NT2/D1 (cell line): ENCODE measurements at regions not wholly inside any gene's neighbourhood (a gene's known extent, or its start where the extent isn't known, plus 50 kb on each side); places are given as distances from the start of the nearest gene placed in this dataset.

Experiments
- DNase-seq: peaks from one replicate; pipeline ENCODE4 v3.0.0-alpha.2; 2011; ENCODE audit warnings: low read depth, low spot score
- H3K27me3 ChIP-seq: 2 replicates; pipeline ENCODE4 v1.6.0; 2011; ENCODE audit warnings: mild to moderate bottlenecking; ENCODE audit not compliant: insufficient read length, insufficient read depth
- H3K36me3 ChIP-seq: 2 replicates; pipeline ENCODE4 v1.6.1; 2011; ENCODE audit warnings: mild to moderate bottlenecking, low read length, mixed read lengths; ENCODE audit not compliant: insufficient read depth, insufficient read length
- H3K4me1 ChIP-seq: 2 replicates; pipeline ENCODE4 v1.5.1; 2011; ENCODE audit not compliant: insufficient read depth, insufficient read length
- H3K4me3 ChIP-seq: 2 replicates; pipeline ENCODE4 v1.5.1; 2011; ENCODE audit warnings: low read depth; ENCODE audit not compliant: insufficient read length
- H3K9ac ChIP-seq: 2 replicates; pipeline ENCODE4 v1.6.0; 2011; ENCODE audit warnings: low read depth; ENCODE audit not compliant: insufficient read length
- H3K9me3 ChIP-seq: 2 replicates; pipeline ENCODE4 v1.5.1; 2011; ENCODE audit warnings: mild to moderate bottlenecking, low read length; ENCODE audit not compliant: insufficient read depth
- SUZ12 ChIP-seq: IDR thresholded peaks from 2 replicates; pipeline ENCODE4 v1.6.1; 2011; ENCODE audit not compliant: insufficient read length, insufficient read depth; ENCODE audit errors: extremely low read depth
- YY1 ChIP-seq: IDR thresholded peaks from 2 replicates; pipeline ENCODE4 v1.6.1; 2011; ENCODE audit not compliant: insufficient read length, insufficient read depth
- ZNF274 ChIP-seq: IDR thresholded peaks from 2 replicates; pipeline ENCODE4 v1.6.1; 2011; ENCODE audit warnings: mild to moderate bottlenecking, low read depth, low read length

DNA sequence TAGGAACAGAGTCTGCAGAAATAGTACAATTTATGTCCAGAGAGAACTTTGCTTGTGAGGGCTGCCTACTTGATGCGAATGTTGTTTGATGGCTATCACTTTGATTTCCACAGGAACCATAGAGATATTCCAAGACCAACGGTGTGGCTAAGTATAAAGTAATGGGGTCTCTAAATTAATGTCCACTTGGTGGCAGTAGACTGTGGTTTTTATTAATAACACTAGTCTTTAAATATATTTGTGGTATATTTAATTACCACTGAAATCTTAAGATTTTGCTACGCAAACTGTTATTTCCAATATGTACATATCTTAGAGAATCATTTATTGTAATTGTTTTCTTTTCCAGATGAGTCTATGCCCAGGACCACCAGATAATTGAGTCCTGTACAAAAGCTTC lies 647.9 kb downstream of the PLA2G4A start:
- no peak for DNase-seq
- no peak for TF ChIP-seq YY1
- no peak for TF ChIP-seq SUZ12
- TF ChIP-seq ZNF274: no peak
- H3K9me3 ChIP-seq: no peaks in the 10 kb centered on the region
- H3K4me1 ChIP-seq: no peaks in the 10 kb centered on the region
- H3K4me3 ChIP-seq: no peak overlapping the region
- no peaks in the 10 kb centered on the region for H3K27me3 ChIP-seq
- H3K36me3 ChIP-seq: no peaks in the 10 kb centered on the region
- H3K9ac ChIP-seq: no peak overlapping the region

DNA sequence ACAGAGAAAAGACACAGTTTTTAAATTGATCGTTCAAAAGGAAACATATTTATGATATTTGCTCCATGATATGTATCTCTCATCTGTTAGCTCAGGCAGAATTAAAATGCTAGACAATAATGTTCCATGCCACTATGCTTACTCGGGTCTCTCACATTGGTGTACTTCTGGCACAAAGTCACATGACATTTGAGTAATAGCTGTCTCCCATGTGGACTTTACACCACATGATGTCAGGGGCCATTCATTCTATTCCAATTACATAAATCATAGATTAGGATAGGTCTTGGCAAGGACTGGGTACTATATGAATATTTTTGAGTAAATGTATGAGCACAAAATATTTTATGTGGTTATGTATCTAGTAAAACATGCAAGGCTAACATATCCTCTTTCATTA lies 648.4 kb downstream of the PLA2G4A start:
- Histone ChIP-seq H3K9ac (no peak overlapping the region), H3K36me3 (no peaks in the 10 kb centered on the region), H3K4me1 (no peaks in the 10 kb centered on the region), H3K9me3 (no peaks in the 10 kb centered on the region), H3K27me3 (no peaks in the 10 kb centered on the region), H3K4me3 (no peak overlapping the region)
- TF ChIP-seq SUZ12 (no peak), ZNF274 (no peak), YY1 (no peak)
- no peak for DNase-seq

DNA sequence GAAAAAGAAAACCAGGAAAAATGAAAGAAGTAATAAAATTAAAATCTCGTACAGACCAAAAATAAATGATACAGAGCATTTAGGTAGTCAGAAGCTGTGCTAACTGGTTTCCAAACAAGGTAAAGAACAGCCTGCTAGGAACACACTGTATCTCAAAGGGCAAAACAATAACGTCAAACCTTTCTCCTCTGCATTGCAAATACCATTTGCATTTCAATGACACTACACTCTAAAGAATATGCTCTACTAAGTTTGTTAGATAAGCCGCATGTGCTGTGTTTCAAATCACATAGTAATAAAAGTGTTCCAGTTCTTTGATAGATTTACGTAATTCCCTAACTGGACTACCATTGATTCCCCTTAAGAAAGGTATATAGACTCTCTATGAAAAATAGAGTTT lies 648.8 kb downstream of the PLA2G4A start:
- DNase-seq: no peak
- H3K4me3 ChIP-seq: no peak overlapping the region
- no peaks in the 10 kb centered on the region for H3K27me3 ChIP-seq
- no peaks in the 10 kb centered on the region for H3K9me3 ChIP-seq
- TF ChIP-seq ZNF274 (no peak), SUZ12 (no peak), YY1 (no peak)
- no peak overlapping the region for H3K9ac ChIP-seq
- H3K4me1 ChIP-seq: no peaks in the 10 kb centered on the region
- H3K36me3 ChIP-seq: no peaks in the 10 kb centered on the region

DNA sequence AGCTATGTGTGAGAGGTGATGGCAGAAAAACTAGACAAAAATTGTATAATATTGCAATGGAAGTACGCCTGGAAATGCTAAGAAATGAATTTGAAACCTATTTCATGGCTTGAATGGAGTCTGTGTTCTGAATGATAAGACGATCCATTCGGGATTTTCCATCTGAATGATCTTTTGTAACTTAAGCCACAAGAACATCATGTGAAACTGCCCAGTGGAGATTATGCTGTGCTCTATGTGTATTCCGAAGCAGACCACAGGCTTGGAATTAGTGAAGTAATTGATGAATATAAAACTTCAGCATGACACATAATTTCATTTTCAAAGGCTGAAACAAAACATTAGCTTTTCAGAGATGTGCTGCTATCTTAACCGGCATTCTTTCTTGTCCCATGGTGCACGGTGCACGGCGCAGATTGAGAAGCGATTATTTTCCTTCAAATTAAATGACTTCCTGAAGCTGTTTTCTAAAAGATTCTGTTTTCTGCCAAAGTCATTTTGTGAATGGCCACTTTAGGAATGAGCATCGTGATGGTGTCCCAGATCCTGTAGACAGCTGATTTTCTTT lies 652.9 kb downstream of the PLA2G4A start:
- no peak for TF ChIP-seq ZNF274
- no peak for TF ChIP-seq SUZ12
- no peak for TF ChIP-seq YY1
- Histone ChIP-seq H3K27me3 (no peaks in the 10 kb centered on the region), H3K4me3 (no peak overlapping the region), H3K4me1 (no peaks in the 10 kb centered on the region), H3K9ac (no peak overlapping the region), H3K36me3 (no peaks in the 10 kb centered on the region), H3K9me3 (no peaks in the 10 kb centered on the region)
- no peak for DNase-seq

DNA sequence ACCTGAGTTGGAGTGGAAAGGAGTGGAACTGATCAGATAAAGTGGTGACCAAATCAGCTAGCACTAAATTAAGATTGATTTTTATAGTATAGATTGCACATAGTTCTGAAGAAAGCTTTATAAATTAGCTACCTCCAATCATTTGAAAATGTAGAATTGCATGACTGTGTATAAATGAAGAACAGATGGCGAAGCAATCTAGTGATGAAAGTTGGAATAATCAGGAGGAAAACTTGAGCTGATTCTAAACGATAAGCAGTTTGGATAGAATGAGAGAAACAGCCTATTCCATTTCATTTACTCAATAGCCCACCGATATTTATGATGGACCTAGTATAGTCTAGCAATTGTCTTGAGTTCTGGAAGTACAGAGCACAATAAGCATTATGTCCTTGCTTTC lies 661.5 kb downstream of the PLA2G4A start:
- Histone ChIP-seq H3K4me1 (no peaks in the 10 kb centered on the region), H3K9ac (no peak overlapping the region), H3K4me3 (no peak overlapping the region), H3K9me3 (no peaks in the 10 kb centered on the region), H3K36me3 (no peaks in the 10 kb centered on the region), H3K27me3 (no peaks in the 10 kb centered on the region)
- TF ChIP-seq ZNF274 (no peak), YY1 (no peak), SUZ12 (no peak)
- no peak for DNase-seq

DNA sequence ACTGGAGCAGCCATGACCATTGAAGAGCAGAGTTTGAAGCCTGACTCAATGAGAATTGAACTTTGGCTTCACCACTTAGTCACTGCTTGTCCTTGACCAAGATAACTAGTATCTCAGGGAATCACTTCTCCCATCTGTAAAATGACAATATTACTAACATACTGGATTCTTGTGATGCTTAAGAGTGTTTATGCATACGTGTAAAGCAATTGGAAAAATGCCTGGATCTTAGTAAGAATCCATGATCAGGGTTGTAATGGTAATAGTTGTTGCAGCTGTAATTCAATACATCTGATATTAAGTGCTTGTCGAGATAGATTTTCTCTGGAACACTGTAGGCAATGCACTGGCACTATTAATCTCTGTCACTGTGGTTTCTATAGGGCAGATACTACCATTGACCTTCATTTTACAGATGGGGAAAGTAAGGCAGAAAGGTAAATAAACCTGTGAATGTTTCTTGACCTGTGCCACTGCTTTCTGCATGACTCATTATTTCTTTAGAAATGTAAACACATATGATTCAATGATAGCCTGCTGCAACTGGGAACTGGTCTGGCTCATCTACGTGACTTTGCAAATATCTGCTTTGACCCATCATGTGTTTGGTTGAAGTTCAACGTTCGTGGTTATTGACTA lies 662.5 kb downstream of the PLA2G4A start:
- TF ChIP-seq ZNF274: no peak
- no peak for TF ChIP-seq YY1
- no peak for TF ChIP-seq SUZ12
- no peak overlapping the region for H3K9ac ChIP-seq
- H3K4me3 ChIP-seq: no peak overlapping the region
- no peaks in the 10 kb centered on the region for H3K27me3 ChIP-seq
- H3K36me3 ChIP-seq: no peaks in the 10 kb centered on the region
- no peaks in the 10 kb centered on the region for H3K9me3 ChIP-seq
- no peaks in the 10 kb centered on the region for H3K4me1 ChIP-seq
- DNase-seq: no peak

DNA sequence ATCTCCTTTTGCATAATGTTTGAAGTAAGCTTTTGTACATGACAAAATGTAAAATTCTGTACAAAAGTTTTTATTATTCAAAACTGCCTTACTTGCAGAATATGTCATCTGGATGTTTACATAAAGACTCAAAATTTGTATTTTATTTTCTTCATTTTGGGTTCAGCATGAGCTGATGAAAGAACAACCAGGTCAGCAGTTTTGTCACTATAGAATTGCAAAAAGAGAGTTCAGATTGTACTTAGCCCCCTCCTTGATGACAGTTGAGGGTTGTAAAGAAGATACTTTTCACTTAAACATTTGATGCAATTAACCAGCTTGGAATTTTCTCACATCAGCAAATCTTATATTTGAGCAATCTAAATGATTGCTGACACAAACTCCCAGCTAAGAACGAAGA lies 669.3 kb downstream of the PLA2G4A start:
- Histone ChIP-seq H3K36me3 (no peaks in the 10 kb centered on the region), H3K4me1 (no peaks in the 10 kb centered on the region), H3K4me3 (no peak overlapping the region), H3K27me3 (no peaks in the 10 kb centered on the region), H3K9ac (no peak overlapping the region), H3K9me3 (peaks cover 3% of the 10 kb centered on the region; the same call in 1 of the 2 replicates)
- DNase-seq: no peak
- TF ChIP-seq SUZ12 (no peak), ZNF274 (no peak), YY1 (no peak)
